ENCODE measurements at regions not wholly inside any gene's neighbourhood (a gene's known extent, or its start where the extent isn't known, plus 50 kb on each side); places are given as distances from the start of the nearest gene placed in this dataset.

DNA sequence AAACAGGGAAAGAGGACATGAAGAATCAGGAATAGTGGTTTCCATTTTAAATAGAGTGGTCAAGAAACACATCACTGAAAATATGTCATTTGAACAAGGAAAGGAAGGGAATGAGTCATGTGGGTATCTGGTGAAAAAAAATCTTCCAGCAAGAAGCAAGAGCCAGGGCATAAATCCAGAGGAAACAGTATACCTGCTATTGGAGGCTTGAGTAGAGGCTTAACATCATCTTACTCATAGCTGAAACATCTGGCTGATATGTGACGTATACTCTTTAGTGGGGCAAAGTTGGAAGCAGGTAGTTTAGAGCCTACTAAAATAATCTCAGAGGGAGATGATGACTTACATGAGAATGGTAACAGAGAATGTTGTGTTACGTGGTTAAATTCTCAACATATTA is 517.2 kb downstream of the CAAP1 start:
- TF ChIP-seq, protein P1, sequence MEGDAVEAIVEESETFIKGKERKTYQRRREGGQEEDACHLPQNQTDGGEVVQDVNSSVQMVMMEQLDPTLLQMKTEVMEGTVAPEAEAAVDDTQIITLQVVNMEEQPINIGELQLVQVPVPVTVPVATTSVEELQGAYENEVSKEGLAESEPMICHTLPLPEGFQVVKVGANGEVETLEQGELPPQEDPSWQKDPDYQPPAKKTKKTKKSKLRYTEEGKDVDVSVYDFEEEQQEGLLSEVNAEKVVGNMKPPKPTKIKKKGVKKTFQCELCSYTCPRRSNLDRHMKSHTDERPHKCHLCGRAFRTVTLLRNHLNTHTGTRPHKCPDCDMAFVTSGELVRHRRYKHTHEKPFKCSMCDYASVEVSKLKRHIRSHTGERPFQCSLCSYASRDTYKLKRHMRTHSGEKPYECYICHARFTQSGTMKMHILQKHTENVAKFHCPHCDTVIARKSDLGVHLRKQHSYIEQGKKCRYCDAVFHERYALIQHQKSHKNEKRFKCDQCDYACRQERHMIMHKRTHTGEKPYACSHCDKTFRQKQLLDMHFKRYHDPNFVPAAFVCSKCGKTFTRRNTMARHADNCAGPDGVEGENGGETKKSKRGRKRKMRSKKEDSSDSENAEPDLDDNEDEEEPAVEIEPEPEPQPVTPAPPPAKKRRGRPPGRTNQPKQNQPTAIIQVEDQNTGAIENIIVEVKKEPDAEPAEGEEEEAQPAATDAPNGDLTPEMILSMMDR (IDR thresholded peaks at IDR 0.05; ENCODE audit: insufficient read depth, low read depth, low read length) = no peak
- no peak for TF ChIP-seq EZH2 (IDR thresholded peaks at IDR 0.05; ENCODE audit: insufficient read depth, low read length)
